Dendritic cell treated with granulocyte-macrophage colony-stimulating factor and Interleukin-4, amounts not matched to agents 40 ng/mL and 50 ng/mL, for 4 days (primary cell): ENCODE measurements at regions not wholly inside any gene's neighbourhood (a gene's known extent, or its start where the extent isn't known, plus 50 kb on each side); places are given as distances from the start of the nearest gene placed in this dataset.
"Not testable (repeated sequence)": the region's sequence is repeated elsewhere in the genome, so short reads cannot be mapped to it uniquely, and the experiment has no call there.

Experiments used
- H3K27ac Mint-ChIP-seq: one replicate; pipeline ENCODE4 v1.8.0; 2022; ENCODE audit warnings: mild to moderate bottlenecking, mixed read lengths
- H3K27me3 Mint-ChIP-seq: one replicate; pipeline ENCODE4 v1.8.0; 2022; ENCODE audit warnings: mild to moderate bottlenecking, mixed read lengths
- H3K36me3 Mint-ChIP-seq: one replicate; pipeline ENCODE4 v1.8.0; 2022; ENCODE audit warnings: low read depth, mixed read lengths
- H3K4me1 Mint-ChIP-seq: one replicate; pipeline ENCODE4 v1.8.0; 2022; ENCODE audit warnings: low read depth, mixed read lengths
- H3K4me3 Mint-ChIP-seq: one replicate; pipeline ENCODE4 v1.8.0; 2022; ENCODE audit warnings: mild to moderate bottlenecking, moderate library complexity, mixed read lengths
- H3K9me3 Mint-ChIP-seq: one replicate; pipeline ENCODE4 v1.8.0; 2022; ENCODE audit warnings: mixed read lengths
- intact Hi-C: fragments of 100-400 bp; cut with micrococcal nuclease; formaldehyde crosslinking; loops from one replicate; pipeline ENCODE4 v1.15.0; 2022

DNA sequence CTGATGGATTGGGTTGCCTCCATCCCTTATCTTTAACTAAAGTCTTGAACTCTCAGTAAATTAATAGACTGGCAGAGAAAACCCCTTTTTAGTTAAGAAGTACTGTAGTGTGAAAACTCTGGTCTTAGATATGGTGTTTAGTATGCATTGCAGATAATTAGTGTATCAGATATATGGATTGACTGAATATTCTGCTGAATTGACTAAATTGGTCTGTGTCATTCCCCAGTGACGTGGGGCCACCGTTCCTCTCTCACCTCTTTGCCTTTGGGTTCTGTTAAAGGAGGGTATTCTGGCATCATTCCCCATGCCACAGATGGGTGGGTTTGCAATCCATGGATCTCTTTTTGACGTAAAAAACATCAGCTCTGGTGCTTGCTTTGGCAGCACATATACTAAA, 67.1 kb upstream of the XPO1 start:
- Mint-ChIP-seq H3K36me3 (no peaks in the 10 kb centered on the region), H3K4me3 (no peak overlapping the region), H3K9me3 (no peaks in the 10 kb centered on the region), H3K27ac (no peak overlapping the region), H3K27me3 (no peaks in the 10 kb centered on the region), H3K4me1 (no peaks in the 10 kb centered on the region)
- intact Hi-C loops, result no loop called here

GRCh38 chr2:61604433-61604832, 66.3 kb upstream of the XPO1 start:
- Mint-ChIP-seq H3K27me3 (no peaks in the 10 kb centered on the region), H3K4me3 (no peak overlapping the region), H3K9me3 (no peaks in the 10 kb centered on the region), H3K27ac (no peak overlapping the region), H3K36me3 (no peaks in the 10 kb centered on the region), H3K4me1 (no peaks in the 10 kb centered on the region)
- intact Hi-C loops, result no loop called here

DNA sequence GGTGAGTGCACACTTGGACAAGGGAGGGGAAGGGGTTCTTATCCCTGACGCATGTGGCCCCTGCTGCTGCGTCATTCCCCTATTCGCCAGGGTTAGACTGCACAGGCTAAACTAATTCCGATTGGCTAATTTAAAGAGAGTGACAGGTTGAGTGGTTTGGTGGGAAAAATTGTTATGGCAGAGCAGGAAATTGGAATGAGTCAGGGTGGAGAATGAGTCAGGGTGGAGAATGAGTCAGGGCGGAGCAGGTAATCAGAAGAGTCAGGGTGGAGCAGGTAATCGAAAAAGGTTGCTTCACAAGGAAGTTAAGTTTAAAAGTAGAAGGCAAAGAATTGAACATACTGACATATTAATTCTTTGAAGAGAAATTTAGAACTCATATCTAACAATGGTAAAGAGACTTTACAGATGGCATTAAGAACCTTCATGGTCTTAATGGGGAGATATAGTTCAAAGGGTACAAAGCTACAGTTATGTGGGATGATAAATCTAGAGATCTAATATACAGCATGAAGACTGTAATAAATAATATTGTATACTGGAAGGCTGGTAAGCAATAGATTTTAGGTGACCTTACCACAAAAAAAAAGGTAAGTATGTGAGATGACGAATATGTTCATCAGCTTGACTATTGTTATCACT, 60.5 kb upstream of the XPO1 start:
- H3K9me3 Mint-ChIP-seq, H3K27ac Mint-ChIP-seq, H3K4me1 Mint-ChIP-seq, H3K4me3 Mint-ChIP-seq, H3K27me3 Mint-ChIP-seq, H3K36me3 Mint-ChIP-seq, intact Hi-C loops: not testable (repeated sequence)

DNA sequence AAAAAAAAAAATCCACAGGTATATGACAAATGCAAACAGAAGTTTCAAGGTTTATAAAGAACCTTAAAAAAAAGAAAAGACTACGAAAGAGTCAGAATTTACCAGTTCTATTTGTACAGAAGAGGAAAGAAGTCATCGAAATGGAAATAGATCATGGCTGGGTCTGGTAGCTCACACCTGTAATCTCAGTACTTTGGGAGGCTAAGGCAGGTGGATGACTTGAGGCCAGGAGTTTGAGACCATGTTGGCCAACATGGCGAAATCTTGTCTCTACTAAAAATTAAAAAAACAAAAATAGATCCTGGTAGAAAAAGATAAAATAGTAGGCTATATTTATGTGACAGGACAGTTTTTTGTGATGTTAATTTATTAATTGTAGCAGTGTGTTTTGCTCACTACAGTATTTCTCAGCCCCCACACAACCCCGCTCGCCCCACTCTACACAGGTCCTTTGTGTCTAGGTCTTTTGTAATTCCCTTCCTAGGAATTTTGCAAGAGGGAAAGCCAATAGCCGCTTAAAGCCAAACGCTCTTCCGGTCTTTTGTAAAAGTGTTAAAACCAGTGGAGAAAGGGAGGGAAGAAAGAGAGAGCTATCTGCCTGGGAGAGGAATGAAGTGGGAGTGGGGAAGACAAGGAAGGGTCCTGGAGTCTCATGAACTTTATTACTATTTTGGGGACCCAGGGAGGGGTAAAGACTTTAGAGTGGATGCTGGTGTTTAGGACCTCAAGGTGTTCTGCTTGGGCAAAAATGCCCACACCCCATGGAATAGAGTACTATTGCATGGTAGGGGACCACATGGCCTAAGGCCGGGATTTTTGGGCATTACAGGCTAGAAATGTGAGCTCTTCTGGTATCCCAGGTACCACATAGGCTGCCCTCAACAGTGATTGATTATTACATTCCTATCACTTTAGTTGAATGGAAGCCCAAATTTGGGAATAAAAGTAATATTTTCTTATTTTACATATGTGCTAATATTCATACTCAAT, 59.4 kb upstream of the XPO1 start:
- intact Hi-C loops, result no loop called here
- H3K9me3 Mint-ChIP-seq, result no peaks in the 10 kb centered on the region
- H3K36me3 Mint-ChIP-seq, result no peaks in the 10 kb centered on the region
- no peak overlapping the region for H3K27ac Mint-ChIP-seq
- no peaks in the 10 kb centered on the region for H3K27me3 Mint-ChIP-seq
- H3K4me1 Mint-ChIP-seq, result no peaks in the 10 kb centered on the region
- H3K4me3 Mint-ChIP-seq, result no peak overlapping the region

DNA sequence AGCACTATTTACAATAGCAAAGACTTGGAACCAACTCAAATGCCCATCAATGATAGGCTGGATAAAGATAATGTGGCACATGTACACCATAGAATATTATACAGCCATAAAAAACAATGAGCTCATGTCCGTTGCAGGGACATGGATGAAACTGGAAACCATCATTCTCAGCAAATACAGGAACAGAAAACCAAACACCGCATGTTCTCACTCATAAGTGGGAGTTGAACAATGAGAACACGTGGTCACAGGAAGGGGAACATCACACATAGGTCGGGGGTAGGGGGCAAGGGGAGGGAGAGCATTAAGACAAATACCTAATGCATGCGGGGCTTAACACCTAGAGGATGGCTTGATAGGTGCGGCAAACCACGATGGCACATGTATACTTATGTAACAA, 56.0 kb upstream of the XPO1 start:
- H3K4me3 Mint-ChIP-seq, intact Hi-C loops, H3K27ac Mint-ChIP-seq, H3K4me1 Mint-ChIP-seq, H3K36me3 Mint-ChIP-seq, H3K27me3 Mint-ChIP-seq, H3K9me3 Mint-ChIP-seq: not testable (repeated sequence)

- H3K4me1 Mint-ChIP-seq, H3K27me3 Mint-ChIP-seq, H3K4me3 Mint-ChIP-seq, H3K27ac Mint-ChIP-seq, H3K9me3 Mint-ChIP-seq, intact Hi-C loops, H3K36me3 Mint-ChIP-seq: not testable (repeated sequence)
Measured at GRCh38 chr2:61593648-61594047, 55.5 kb upstream of the XPO1 start.

DNA sequence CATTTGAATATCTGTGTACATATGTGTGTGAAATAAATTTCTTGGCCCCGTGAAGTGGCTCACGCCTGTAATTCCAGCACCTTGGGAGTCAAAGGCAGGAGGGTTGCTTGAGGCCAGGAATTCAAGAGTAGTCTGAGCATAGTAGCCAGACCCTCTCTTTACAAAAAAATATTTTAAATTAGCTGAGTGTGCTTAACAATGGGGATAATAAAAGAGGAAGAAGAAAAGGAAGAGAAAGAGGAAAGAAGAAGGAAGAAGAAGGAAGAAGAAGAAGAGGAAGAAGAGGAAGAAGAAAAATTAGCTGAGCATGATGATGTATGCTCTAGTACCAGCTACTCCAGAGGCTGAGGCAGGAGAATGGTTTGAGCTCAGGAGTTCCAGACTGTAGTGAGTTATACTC, 52.1 kb upstream of the XPO1 start:
- Mint-ChIP-seq H3K9me3 (no peaks in the 10 kb centered on the region), H3K27ac (no peak overlapping the region), H3K36me3 (no peaks in the 10 kb centered on the region), H3K4me3 (no peak overlapping the region), H3K27me3 (no peaks in the 10 kb centered on the region), H3K4me1 (peaks cover 5% of the 10 kb centered on the region)
- intact Hi-C loops, result no loop called here

DNA sequence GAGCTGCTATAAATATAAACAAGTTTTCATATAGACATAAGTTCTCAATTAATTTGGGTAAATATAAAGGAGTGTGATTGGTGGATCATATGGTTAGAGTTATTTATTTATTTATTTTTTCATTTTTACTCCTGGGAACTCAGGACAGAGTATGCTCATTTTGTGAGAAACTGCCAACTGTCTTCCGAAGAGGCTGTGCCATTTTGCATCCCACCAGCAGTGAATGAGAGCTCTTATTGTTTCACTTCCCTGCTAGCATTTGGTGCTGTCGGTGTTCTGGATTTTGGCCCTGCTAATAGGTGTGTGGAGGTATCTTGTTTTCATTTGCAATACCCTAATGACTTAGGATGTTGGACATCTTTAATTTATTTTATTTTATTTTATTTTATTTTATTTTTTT, 50.4 kb upstream of the XPO1 start:
- Mint-ChIP-seq H3K27ac (no peak overlapping the region), H3K9me3 (no peaks in the 10 kb centered on the region), H3K27me3 (no peaks in the 10 kb centered on the region), H3K4me1 (peaks cover 5% of the 10 kb centered on the region), H3K36me3 (no peaks in the 10 kb centered on the region), H3K4me3 (no peak overlapping the region)
- intact Hi-C loops, result no loop called here
